ENCODE measurements at regions not wholly inside any gene's neighbourhood (a gene's known extent, or its start where the extent isn't known, plus 50 kb on each side); places are given as distances from the start of the nearest gene placed in this dataset.
"Not testable (repeated sequence)": the region's sequence is repeated elsewhere in the genome, so short reads cannot be mapped to it uniquely, and the experiment has no call there.

DNA sequence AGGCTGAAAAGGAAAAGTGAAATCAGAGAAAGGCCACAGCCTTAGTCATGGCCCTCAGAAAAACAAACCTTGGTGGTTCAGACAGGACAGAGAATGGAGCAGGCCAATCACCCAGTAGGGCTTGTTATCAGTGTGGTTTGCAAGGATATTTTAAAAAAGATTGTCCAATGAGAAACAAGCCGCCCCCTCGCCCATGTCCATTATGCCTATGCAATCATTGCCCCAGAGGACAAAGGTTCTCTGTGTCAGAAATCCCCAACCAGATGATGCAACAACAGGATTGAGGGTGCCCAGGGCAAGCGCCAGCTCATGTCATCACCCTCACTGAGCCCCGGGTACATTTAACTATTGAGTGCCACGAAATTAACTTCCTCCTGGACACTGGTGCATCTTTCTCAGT is 326.7 kb downstream of the SRGAP2C start:
- TF ChIP-seq, protein P1, sequence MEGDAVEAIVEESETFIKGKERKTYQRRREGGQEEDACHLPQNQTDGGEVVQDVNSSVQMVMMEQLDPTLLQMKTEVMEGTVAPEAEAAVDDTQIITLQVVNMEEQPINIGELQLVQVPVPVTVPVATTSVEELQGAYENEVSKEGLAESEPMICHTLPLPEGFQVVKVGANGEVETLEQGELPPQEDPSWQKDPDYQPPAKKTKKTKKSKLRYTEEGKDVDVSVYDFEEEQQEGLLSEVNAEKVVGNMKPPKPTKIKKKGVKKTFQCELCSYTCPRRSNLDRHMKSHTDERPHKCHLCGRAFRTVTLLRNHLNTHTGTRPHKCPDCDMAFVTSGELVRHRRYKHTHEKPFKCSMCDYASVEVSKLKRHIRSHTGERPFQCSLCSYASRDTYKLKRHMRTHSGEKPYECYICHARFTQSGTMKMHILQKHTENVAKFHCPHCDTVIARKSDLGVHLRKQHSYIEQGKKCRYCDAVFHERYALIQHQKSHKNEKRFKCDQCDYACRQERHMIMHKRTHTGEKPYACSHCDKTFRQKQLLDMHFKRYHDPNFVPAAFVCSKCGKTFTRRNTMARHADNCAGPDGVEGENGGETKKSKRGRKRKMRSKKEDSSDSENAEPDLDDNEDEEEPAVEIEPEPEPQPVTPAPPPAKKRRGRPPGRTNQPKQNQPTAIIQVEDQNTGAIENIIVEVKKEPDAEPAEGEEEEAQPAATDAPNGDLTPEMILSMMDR (IDR thresholded peaks at IDR 0.05): not testable (repeated sequence)
- not testable (repeated sequence) for TF ChIP-seq POLR2A (IDR thresholded peaks at IDR 0.05)
